H1 (cell line): ENCODE measurements at regions not wholly inside any gene's neighbourhood (a gene's known extent, or its start where the extent isn't known, plus 50 kb on each side); places are given as distances from the start of the nearest gene placed in this dataset.

Experiments
- CTCF ChIA-PET: fragments of 300-600 bp; sonication (Branson Sonifier 250); formaldehyde crosslinking; loops from one replicate; lab custom pipeline; 2021; ENCODE audit not compliant: partially characterized antibody; lab: Charles Lee
- POLR2A ChIA-PET: fragments of 300-600 bp; sonication (Branson Sonifier 250); formaldehyde crosslinking; loops from one replicate; lab custom pipeline; 2021; ENCODE audit warnings: inconsistent platforms; ENCODE audit not compliant: partially characterized antibody; lab: Charles Lee
- DNase-seq, 2 experiments: peaks; one replicate each; pipeline versions ENCODE4 v3.0.0 to v3.0.0-alpha.2; 2010 to 2022; ENCODE audit warnings: low spot score in 2 of 2, low read depth in 1 of 2, mixed read lengths in 1 of 2
- FAIRE-seq: peaks from 2 replicates; lab custom pipeline; 2011; peaks lifted over from hg19 to GRCh38; lab: Jason Lieb, UNC
- H2AFZ ChIP-seq: 2 replicates; pipeline ENCODE4 v1.8.1; 2012; ENCODE audit warnings: low read length, inconsistent platforms
- H2AK5ac ChIP-seq: 2 replicates; pipeline ENCODE4 v1.6.1; 2013; ENCODE audit warnings: low read depth, low read length
- H2BK120ac ChIP-seq: replicated peaks from 2 replicates; pipeline ENCODE3; 2013; ENCODE audit warnings: low read depth, low read length, inconsistent platforms
- H2BK12ac ChIP-seq: 2 replicates; pipeline ENCODE4 v1.6.1; 2013; ENCODE audit warnings: low read depth, low read length
- H2BK15ac ChIP-seq: 2 replicates; pipeline ENCODE4 v1.6.1; 2013; ENCODE audit warnings: low read length
- H2BK20ac ChIP-seq: 2 replicates; pipeline ENCODE4 v1.6.1; 2013; ENCODE audit warnings: low read length
- H2BK5ac ChIP-seq: 2 replicates; pipeline ENCODE4 v1.6.1; 2013; ENCODE audit warnings: low read depth, low read length
- H3K14ac ChIP-seq: 2 replicates; pipeline ENCODE4 v1.6.1; 2013; ENCODE audit warnings: inconsistent platforms; ENCODE audit not compliant: insufficient read length
- H3K18ac ChIP-seq: 2 replicates; pipeline ENCODE4 v1.6.1; 2013; ENCODE audit warnings: low read length; ENCODE audit errors: extremely low read depth
- H3K23ac ChIP-seq: 2 replicates; pipeline ENCODE4 v1.6.1; 2013; ENCODE audit warnings: inconsistent platforms; ENCODE audit not compliant: insufficient read length
- H3K23me2 ChIP-seq: 2 replicates; pipeline ENCODE4 v1.6.1; 2013; ENCODE audit warnings: low read depth, low read length
- H3K27ac ChIP-seq: 2 replicates; pipeline ENCODE4 v1.6.1; 2011; ENCODE audit warnings: low read depth, low read length, inconsistent platforms
- H3K27me3 ChIP-seq, 4 experiments: replicated peaks in 1 of 4; 1 replicate in 1 of 4; 2 replicates in 3 of 4; pipeline versions ENCODE4 v1.6.1 to v1.8.1; 2011 to 2013; ENCODE audit warnings: low read length in 3 of 4, mild to moderate bottlenecking in 3 of 4, inconsistent platforms in 2 of 4, mixed read lengths in 2 of 4, moderate library complexity in 1 of 4; ENCODE audit not compliant: control insufficient read depth in 3 of 4, insufficient read depth in 3 of 4; ENCODE audit errors: extremely low read depth in 1 of 4
- H3K36me3 ChIP-seq, 4 experiments: 2 replicates each; pipeline versions ENCODE4 v1.6.1 to v1.8.1; 2011 to 2013; ENCODE audit warnings: mild to moderate bottlenecking in 4 of 4, low read length in 3 of 4, moderate library complexity in 2 of 4, control low read depth in 1 of 4, inconsistent platforms in 1 of 4; ENCODE audit not compliant: insufficient read depth in 4 of 4, control insufficient read depth in 2 of 4
- H3K4ac ChIP-seq: replicated peaks from 2 replicates; pipeline ENCODE3; 2013; ENCODE audit warnings: low read length, low read depth, mixed read lengths, inconsistent platforms; ENCODE audit not compliant: insufficient read length
- H3K4me1 ChIP-seq, 4 experiments: replicated peaks in 1 of 4; 1 replicate in 1 of 4; 2 replicates in 3 of 4; pipeline versions ENCODE4 v1.6.1 to v1.8.1; 2011 to 2013; ENCODE audit warnings: low read length in 3 of 4, inconsistent platforms in 2 of 4, mixed read lengths in 1 of 4; ENCODE audit not compliant: insufficient read depth in 4 of 4, control insufficient read depth in 3 of 4
- H3K4me2 ChIP-seq, 2 experiments: 2 replicates each; pipeline versions ENCODE4 v1.6.1 to v1.8.1; 2011 to 2013; ENCODE audit warnings: low read depth in 2 of 2, low read length in 2 of 2, control low read depth in 1 of 2, inconsistent platforms in 1 of 2, mild to moderate bottlenecking in 1 of 2; ENCODE audit not compliant: insufficient read depth in 1 of 2
- H3K4me3 ChIP-seq, 4 experiments: fragments of 200-600, 300-600 bp in 1 of 4; sonication (generic), shearing (Covaris generic), sonication (Bioruptor Twin) in 1 of 4; 2 replicates each; pipeline versions ENCODE4 v1.5.1 to v1.8.1; 2011 to 2016; ENCODE audit warnings: low read length in 4 of 4, low read depth in 3 of 4, control low read depth in 2 of 4, inconsistent platforms in 2 of 4, mild to moderate bottlenecking in 2 of 4, mixed read lengths in 1 of 4, moderate library complexity in 1 of 4; ENCODE audit not compliant: insufficient read depth in 2 of 4; ENCODE audit errors: extremely low read depth in 1 of 4
- H3K56ac ChIP-seq: replicated peaks from 2 replicates; pipeline ENCODE3; 2013; ENCODE audit warnings: low read depth, mild to moderate bottlenecking, mixed read lengths, low read length, inconsistent platforms; ENCODE audit not compliant: insufficient read length
- H3K79me1 ChIP-seq: 2 replicates; pipeline ENCODE4 v1.6.1; 2013; ENCODE audit warnings: low read depth, low read length, control low read depth
- H3K79me2 ChIP-seq, 2 experiments: 2 replicates each; pipeline versions ENCODE4 v1.6.1 to v1.8.1; 2012 to 2013; ENCODE audit warnings: low read length in 2 of 2, mild to moderate bottlenecking in 2 of 2, inconsistent platforms in 1 of 2; ENCODE audit not compliant: insufficient read depth in 2 of 2, control insufficient read depth in 1 of 2
- H3K9ac ChIP-seq, 4 experiments: replicated peaks in 1 of 4; 1 replicate in 1 of 4; 2 replicates in 3 of 4; pipeline versions ENCODE4 v1.6.1 to v1.8.1; 2011 to 2013; ENCODE audit warnings: low read depth in 3 of 4, low read length in 3 of 4, control low read depth in 2 of 4, mild to moderate bottlenecking in 2 of 4, moderate library complexity in 2 of 4, inconsistent platforms in 1 of 4; ENCODE audit errors: extremely low read depth in 1 of 4
- H3K9me3 ChIP-seq, 2 experiments: 2 replicates each; pipeline versions ENCODE4 v1.6.1 to v1.8.1; 2012 to 2013; ENCODE audit warnings: mild to moderate bottlenecking in 2 of 2, moderate library complexity in 2 of 2, control low read depth in 1 of 2, inconsistent platforms in 1 of 2, low read depth in 1 of 2, low read length in 1 of 2, mixed read lengths in 1 of 2; ENCODE audit not compliant: insufficient read depth in 2 of 2
- H4K20me1 ChIP-seq, 2 experiments: replicated peaks in 1 of 2; 2 replicates each; pipeline versions ENCODE3 to v1.8.1; 2011 to 2013; ENCODE audit warnings: inconsistent platforms in 2 of 2, low read length in 2 of 2, mild to moderate bottlenecking in 1 of 2; ENCODE audit not compliant: insufficient read depth in 2 of 2, control insufficient read depth in 1 of 2
- H4K5ac ChIP-seq: 2 replicates; pipeline ENCODE4 v1.6.1; 2013; ENCODE audit warnings: low read length, low read depth, mixed read lengths, inconsistent platforms; ENCODE audit not compliant: insufficient read length
- H4K8ac ChIP-seq: 2 replicates; pipeline ENCODE4 v1.8.0; 2013; ENCODE audit warnings: mild to moderate bottlenecking, moderate library complexity, low read length, inconsistent platforms; ENCODE audit not compliant: insufficient read depth; ENCODE audit errors: extremely low read depth
- H4K91ac ChIP-seq: replicated peaks from 2 replicates; pipeline ENCODE3; 2013; ENCODE audit warnings: low read length, mixed read lengths, inconsistent platforms; ENCODE audit not compliant: insufficient read length
- CTCF ChIP-seq, 3 experiments: IDR thresholded peaks; 1 replicate in 2 of 3; 2 replicates in 1 of 3; pipeline versions ENCODE4 v1.5.1 to v1.6.1; 2011; ENCODE audit warnings: low read length in 3 of 3, mild to moderate bottlenecking in 3 of 3, inconsistent platforms in 2 of 3, low read depth in 1 of 3, moderate library complexity in 1 of 3; ENCODE audit not compliant: insufficient read depth in 1 of 3; ENCODE audit errors: control extremely low read depth in 1 of 3
- GTF2F1 ChIP-seq: IDR thresholded peaks from 2 replicates; pipeline ENCODE4 v1.6.1; 2012; ENCODE audit warnings: low read depth, low read length, improper control_type of control experiment, borderline replicate concordance
- KDM4A ChIP-seq: IDR thresholded peaks from one replicate; pipeline ENCODE4 v1.7.1; 2012; ENCODE audit warnings: low read depth, mild to moderate bottlenecking, moderate library complexity, low read length, inconsistent platforms; ENCODE audit not compliant: severe bottlenecking
- MAFK ChIP-seq: IDR thresholded peaks from 2 replicates; pipeline ENCODE4 v1.6.1; 2012; ENCODE audit warnings: low read depth, mild to moderate bottlenecking, improper control_type of control experiment, low read length
- RAD21 ChIP-seq, 2 experiments: IDR thresholded peaks in 1 of 2; conservative IDR thresholded peaks in 1 of 2; 2 replicates each; pipeline ENCODE4 v1.6.1; 2011; ENCODE audit warnings: low read depth in 2 of 2, low read length in 2 of 2, improper control_type of control experiment in 1 of 2, inconsistent platforms in 1 of 2, mild to moderate bottlenecking in 1 of 2, moderate library complexity in 1 of 2
- SAP30 ChIP-seq: fragments of 300-600 bp; sonication (generic); IDR thresholded peaks from 2 replicates; pipeline ENCODE4 v1.7.1; 2012; ENCODE audit warnings: low read length, moderate library complexity, mild to moderate bottlenecking, inconsistent platforms; ENCODE audit not compliant: insufficient read depth, insufficient replicate concordance
- TCF12 ChIP-seq: IDR thresholded peaks from 2 replicates; pipeline ENCODE4 v1.6.1; 2011; ENCODE audit warnings: low read depth, mild to moderate bottlenecking, low read length
- WGBS, 2 experiments: shearing (Covaris generic) in 1 of 2; methylation state at CpG; one replicate each; pipeline versions ENCODE4 v1.1.6 to v1.1.7; 2013 to 2015; ENCODE audit warnings: low lambda C conversion rate in 2 of 2, mixed read lengths in 2 of 2, inconsistent platforms in 1 of 2, low coverage in 1 of 2, missing lambda C conversion rate in 1 of 2; ENCODE audit not compliant: insufficient replicate concordance in 2 of 2, insufficient coverage in 1 of 2, insufficient read length in 1 of 2; ENCODE audit errors: extremely low coverage in 1 of 2, missing lambda C conversion rate in 1 of 2; 5-methylcytosine and 5-hydroxymethylcytosine counted together

- Histone ChIP-seq H2BK15ac (no peak overlapping the region), H3K4me2 (no peak overlapping the region), H3K4me3 (no peak overlapping the region), H3K9ac (no peak overlapping the region), H3K79me2 (no peaks in the 10 kb centered on the region), H3K14ac (no peak overlapping the region), H3K56ac (no peak overlapping the region), H4K20me1 (no peaks in the 10 kb centered on the region), H3K18ac (no peak overlapping the region), H2BK20ac (no peak overlapping the region), H3K27me3 (no peaks in the 10 kb centered on the region), H4K8ac (no peak overlapping the region), H3K27ac (no peak overlapping the region), H3K23ac (no peak overlapping the region), H2BK12ac (no peak overlapping the region), H3K23me2 (no peaks in the 10 kb centered on the region), H4K5ac (no peak overlapping the region), H2AFZ (peak overlapping the region; percentile 90), H3K4ac (no peak overlapping the region), H2BK120ac (no peak overlapping the region), H3K4me1 (peaks cover 0 to 2% (median 0%) of the 10 kb centered on the region in 4 experiments; a peak in 2 of 7 replicates), H3K79me1 (no peaks in the 10 kb centered on the region), H2BK5ac (no peak overlapping the region), H4K91ac (no peak overlapping the region), H2AK5ac (no peak overlapping the region), H3K36me3 (no peaks in the 10 kb centered on the region), H3K9me3 (0 out of 4 replicates have a peak, but pooled peaks cover 0 to 3% of the 10 kb centered on the region in 2 experiments)
- WGBS, 2 experiments: 73% methylated on average over 3 of the region's 3 CpGs; no CpG with 5 or more reads in 1 of the 2 experiments
- CTCF ChIA-PET: interaction anchor here (0.6 to 1.7 kb wide), 27 partner anchors 9 to 526 kb away, joined by 3 to 8 read pairs (median 4); no protein-coding TSS in a partner anchor
- FAIRE-seq (peak; percentile 76), DNase-seq (no peak)
- POLR2A ChIA-PET: no interaction called here
- TF ChIP-seq KDM4A (no peak), GTF2F1 (no peak), TCF12 (0 out of 2 replicates have a peak, but pooled peaks have one; percentile 46), RAD21 (IDR thresholded peaks at IDR 0.05 in 1 of 2, conservative IDR thresholded peaks at IDR 0.05 in 1 of 2; ENCODE audit: low read depth in 2 of 2, low read length in 2 of 2) (peak; percentile 92 to 94), SAP30 (no peak), MAFK (peak; percentile 9; the same call in 1 of the 2 replicates), CTCF (IDR thresholded peaks at IDR 0.05; ENCODE audit: control extremely low read depth in 1 of 3, insufficient read depth in 1 of 3, low read depth in 1 of 3, low read length in 3 of 3) (peak; percentile 58 to 97 (median 75))
These were observed 582.4 kb upstream of the RAB6C start for GRCh38 chr2:129396980-129397599.
